ENCODE measurements at regions not wholly inside any gene's neighbourhood (a gene's known extent, or its start where the extent isn't known, plus 50 kb on each side); places are given as distances from the start of the nearest gene placed in this dataset.

- TF ChIP-seq POLR2A (IDR thresholded peaks at IDR 0.05) (no peak), CTCF (IDR thresholded peaks at IDR 0.05) (no peak)
These were observed 504.2 kb downstream of the EIPR1 start for GRCh38 chr2:2873450-2873811.

Measured in uterus (tissue), 2 donors.